Neural progenitor cell (in vitro differentiated cells): ENCODE measurements at regions not wholly inside any gene's neighbourhood (a gene's known extent, or its start where the extent isn't known, plus 50 kb on each side); places are given as distances from the start of the nearest gene placed in this dataset.

Experiments used
- DNase-seq: peaks from one replicate; pipeline ENCODE4 v3.0.0-alpha.2; 2016; ENCODE audit warnings: low spot score
- H2AFZ ChIP-seq: fragments of 200-600 bp; sonication (generic); replicated peaks from 2 replicates; pipeline ENCODE4 v1.6.1; 2016; ENCODE audit warnings: antibody characterized with exemption
- H3F3A ChIP-seq: fragments of 200-600 bp; sonication (generic); 2 replicates; pipeline ENCODE4 v1.6.1; 2016; ENCODE audit warnings: antibody characterized with exemption, low read depth
- H3K27ac ChIP-seq: fragments of 200-600 bp; sonication (generic); 2 replicates; pipeline ENCODE4 v1.5.1; 2016; ENCODE audit warnings: mild to moderate bottlenecking
- H3K27me3 ChIP-seq: fragments of 200-600 bp; sonication (generic); 2 replicates; pipeline ENCODE4 v1.6.1; 2016; ENCODE audit warnings: mild to moderate bottlenecking, moderate library complexity
- H3K36me3 ChIP-seq: fragments of 200-600 bp; sonication (generic); 2 replicates; pipeline ENCODE4 v1.5.1; 2016
- H3K4me1 ChIP-seq: fragments of 200-600 bp; sonication (generic); 2 replicates; pipeline ENCODE4 v1.6.1; 2016; ENCODE audit warnings: mixed run types
- H3K4me2 ChIP-seq: fragments of 200-600 bp; sonication (generic); 2 replicates; pipeline ENCODE4 v1.6.1; 2016
- H3K4me3 ChIP-seq: fragments of 200-600 bp; sonication (generic); 2 replicates; pipeline ENCODE4 v1.5.1; 2016
- H3K79me2 ChIP-seq: fragments of 200-600 bp; sonication (generic); 2 replicates; pipeline ENCODE4 v1.6.1; 2016; ENCODE audit warnings: low read depth
- H3K9ac ChIP-seq: fragments of 200-600 bp; sonication (generic); 2 replicates; pipeline ENCODE4 v1.6.1; 2016
- H3K9me3 ChIP-seq: fragments of 200-600 bp; sonication (generic); 2 replicates; pipeline ENCODE4 v1.5.1; 2016; ENCODE audit warnings: low read depth
- H4K20me1 ChIP-seq: fragments of 200-600 bp; sonication (generic); 2 replicates; pipeline ENCODE4 v1.6.1; 2016; ENCODE audit warnings: low read depth
- H3K27ac Mint-ChIP-seq: 3 replicates; pipeline ENCODE4 v1.8.0; 2021; ENCODE audit warnings: mixed read lengths
- H3K27me3 Mint-ChIP-seq: 2 replicates; pipeline ENCODE4 v1.8.0; 2022; ENCODE audit warnings: low read depth, mild to moderate bottlenecking, inconsistent platforms, moderate library complexity, mixed read lengths; ENCODE audit not compliant: insufficient read depth
- H3K36me3 Mint-ChIP-seq: 3 replicates; pipeline ENCODE4 v1.8.0; 2021; ENCODE audit warnings: mixed read lengths
- H3K4me1 Mint-ChIP-seq: 3 replicates; pipeline ENCODE4 v1.8.0; 2021; ENCODE audit warnings: mixed read lengths
- H3K4me3 Mint-ChIP-seq: 3 replicates; pipeline ENCODE4 v1.8.0; 2021; ENCODE audit warnings: mild to moderate bottlenecking, moderate library complexity, mixed read lengths
- H3K9me3 Mint-ChIP-seq: 3 replicates; pipeline ENCODE4 v1.8.0; 2020; ENCODE audit warnings: mixed read lengths
- EZH2 ChIP-seq: fragments of 200-600 bp; sonication (generic); IDR thresholded peaks from 2 replicates; pipeline ENCODE4 v1.6.1; 2017; ENCODE audit warnings: antibody characterized with exemption, mild to moderate bottlenecking, moderate library complexity
- EZH2phosphoT487 ChIP-seq: fragments of 200-600 bp; sonication (generic); IDR thresholded peaks from 2 replicates; pipeline ENCODE4 v1.6.1; 2017; ENCODE audit warnings: antibody characterized with exemption
- TF ChIP-seq, protein P1 (sequence below): fragments of 200-600 bp; sonication (generic); IDR thresholded peaks from 2 replicates; pipeline ENCODE4 v1.5.1; 2017; ENCODE audit warnings: antibody characterized with exemption, mild to moderate bottlenecking

DNA sequence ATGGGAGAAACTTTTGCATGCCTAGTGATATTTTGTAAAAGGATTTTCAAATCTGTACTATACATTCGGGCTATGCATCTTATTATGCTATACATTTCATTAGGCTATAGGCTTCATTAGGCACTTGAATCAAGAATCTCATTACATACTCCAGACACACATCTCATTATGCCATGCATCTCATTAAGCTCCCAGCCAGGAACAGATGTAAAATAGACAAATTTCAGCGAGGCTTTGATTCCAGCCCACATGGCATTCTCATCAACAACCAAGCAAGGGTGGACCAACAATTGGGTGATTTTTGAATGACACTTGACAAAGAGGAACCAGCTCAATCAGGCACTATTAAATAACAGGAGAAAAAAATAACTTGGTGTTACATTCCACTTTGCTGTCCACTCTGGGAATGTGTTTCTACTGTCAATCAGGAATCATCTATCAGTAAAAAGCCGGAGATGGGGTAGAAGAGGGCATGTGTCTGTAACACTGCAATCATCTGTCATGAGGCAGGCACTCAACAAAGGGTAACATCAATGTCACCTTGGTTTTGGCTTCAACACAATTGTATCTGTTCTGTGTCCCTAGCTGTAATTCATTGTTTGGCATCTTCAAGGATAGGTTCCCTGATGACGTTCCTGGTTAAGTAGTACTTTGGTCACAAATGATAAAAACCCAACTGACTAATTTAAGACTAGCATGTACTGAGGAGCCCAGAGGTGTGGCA, 498.6 kb downstream of the EPHA4 start:
- no peak overlapping the region for H3K9ac ChIP-seq
- no peaks in the 10 kb centered on the region for H3K9me3 ChIP-seq
- Mint-ChIP-seq H3K9me3 (peaks cover 18% of the 10 kb centered on the region), H3K4me3 (no peak overlapping the region), H3K36me3 (peaks cover 4% of the 10 kb centered on the region), H3K4me1 (no peaks in the 10 kb centered on the region), H3K27ac (no peak overlapping the region), H3K27me3 (no peaks in the 10 kb centered on the region)
- no peaks in the 10 kb centered on the region for H3K4me1 ChIP-seq
- H3K4me2 ChIP-seq: no peak overlapping the region
- TF ChIP-seq, protein P1, sequence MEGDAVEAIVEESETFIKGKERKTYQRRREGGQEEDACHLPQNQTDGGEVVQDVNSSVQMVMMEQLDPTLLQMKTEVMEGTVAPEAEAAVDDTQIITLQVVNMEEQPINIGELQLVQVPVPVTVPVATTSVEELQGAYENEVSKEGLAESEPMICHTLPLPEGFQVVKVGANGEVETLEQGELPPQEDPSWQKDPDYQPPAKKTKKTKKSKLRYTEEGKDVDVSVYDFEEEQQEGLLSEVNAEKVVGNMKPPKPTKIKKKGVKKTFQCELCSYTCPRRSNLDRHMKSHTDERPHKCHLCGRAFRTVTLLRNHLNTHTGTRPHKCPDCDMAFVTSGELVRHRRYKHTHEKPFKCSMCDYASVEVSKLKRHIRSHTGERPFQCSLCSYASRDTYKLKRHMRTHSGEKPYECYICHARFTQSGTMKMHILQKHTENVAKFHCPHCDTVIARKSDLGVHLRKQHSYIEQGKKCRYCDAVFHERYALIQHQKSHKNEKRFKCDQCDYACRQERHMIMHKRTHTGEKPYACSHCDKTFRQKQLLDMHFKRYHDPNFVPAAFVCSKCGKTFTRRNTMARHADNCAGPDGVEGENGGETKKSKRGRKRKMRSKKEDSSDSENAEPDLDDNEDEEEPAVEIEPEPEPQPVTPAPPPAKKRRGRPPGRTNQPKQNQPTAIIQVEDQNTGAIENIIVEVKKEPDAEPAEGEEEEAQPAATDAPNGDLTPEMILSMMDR: no peak
- no peak for TF ChIP-seq EZH2
- no peak for TF ChIP-seq EZH2phosphoT487
- H3K36me3 ChIP-seq: no peaks in the 10 kb centered on the region
- no peak overlapping the region for H2AFZ ChIP-seq
- no peaks in the 10 kb centered on the region for H3F3A ChIP-seq
- no peaks in the 10 kb centered on the region for H3K27me3 ChIP-seq
- H3K27ac ChIP-seq: no peak overlapping the region
- no peak overlapping the region for H3K4me3 ChIP-seq
- DNase-seq: no peak
- no peaks in the 10 kb centered on the region for H4K20me1 ChIP-seq
- no peaks in the 10 kb centered on the region for H3K79me2 ChIP-seq

DNA sequence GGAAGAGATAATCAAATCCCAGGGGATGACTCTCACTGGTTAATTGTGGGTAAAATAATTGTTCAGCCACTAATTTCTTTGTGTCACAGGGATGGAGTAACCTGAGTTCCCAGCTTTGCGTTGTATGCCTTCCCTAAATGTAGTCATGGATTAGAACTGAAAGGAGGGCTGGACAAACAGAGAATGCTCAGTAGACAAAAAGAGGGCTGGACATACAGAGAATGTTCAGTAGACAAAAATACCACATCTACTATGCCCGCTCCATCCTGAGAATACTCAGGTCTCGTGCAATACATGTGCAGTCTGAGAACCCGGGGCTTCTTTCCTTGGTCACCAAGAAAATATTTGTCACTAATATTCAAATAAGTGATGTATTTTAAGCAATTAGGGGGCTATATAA, 497.9 kb downstream of the EPHA4 start:
- Histone ChIP-seq H3K4me3 (no peak overlapping the region), H3K27ac (no peak overlapping the region), H3K9ac (no peak overlapping the region), H2AFZ (no peak overlapping the region), H3K27me3 (no peaks in the 10 kb centered on the region), H3K79me2 (no peaks in the 10 kb centered on the region), H3F3A (no peaks in the 10 kb centered on the region), H3K36me3 (no peaks in the 10 kb centered on the region), H3K9me3 (no peaks in the 10 kb centered on the region), H3K4me1 (no peaks in the 10 kb centered on the region), H3K4me2 (no peak overlapping the region), H4K20me1 (no peaks in the 10 kb centered on the region)
- Mint-ChIP-seq H3K36me3 (peaks cover 4% of the 10 kb centered on the region), H3K4me3 (no peak overlapping the region), H3K9me3 (peaks cover 18% of the 10 kb centered on the region), H3K27ac (no peak overlapping the region), H3K4me1 (no peaks in the 10 kb centered on the region), H3K27me3 (peaks cover under 1% of the 10 kb centered on the region)
- DNase-seq: no peak
- TF ChIP-seq EZH2phosphoT487 (no peak), EZH2 (no peak)
- TF ChIP-seq, protein P1: no peak

GRCh38 chr2:221075203-221075602, 496.9 kb downstream of the EPHA4 start:
- no peak overlapping the region for H3K4me3 Mint-ChIP-seq
- H3K27me3 Mint-ChIP-seq: peaks cover 3% of the 10 kb centered on the region
- Histone ChIP-seq H3K9ac (no peak overlapping the region), H3K27ac (no peak overlapping the region), H3K79me2 (no peaks in the 10 kb centered on the region), H3F3A (no peaks in the 10 kb centered on the region), H3K9me3 (no peaks in the 10 kb centered on the region), H4K20me1 (no peaks in the 10 kb centered on the region), H3K4me1 (no peaks in the 10 kb centered on the region), H2AFZ (no peak overlapping the region), H3K36me3 (no peaks in the 10 kb centered on the region), H3K27me3 (no peaks in the 10 kb centered on the region), H3K4me3 (no peak overlapping the region), H3K4me2 (no peak overlapping the region)
- no peaks in the 10 kb centered on the region for H3K4me1 Mint-ChIP-seq
- peaks cover 4% of the 10 kb centered on the region for H3K36me3 Mint-ChIP-seq
- DNase-seq: no peak
- TF ChIP-seq, protein P1: no peak
- TF ChIP-seq EZH2 (no peak), EZH2phosphoT487 (no peak)
- H3K27ac Mint-ChIP-seq: no peak overlapping the region
- H3K9me3 Mint-ChIP-seq: peaks cover 18% of the 10 kb centered on the region
